SIG-M5 treated with dmso at 0.1 percent for 504 hours (cell line): ENCODE measurements at regions not wholly inside any gene's neighbourhood (a gene's known extent, or its start where the extent isn't known, plus 50 kb on each side); places are given as distances from the start of the nearest gene placed in this dataset.
"Not testable (repeated sequence)": the region's sequence is repeated elsewhere in the genome, so short reads cannot be mapped to it uniquely, and the experiment has no call there.

Experiments used
- DNase-seq: peaks from one replicate; lab custom pipeline; 2025; ENCODE audit not compliant: unreplicated experiment; lab: John Stamatoyannopoulos, UW

DNA sequence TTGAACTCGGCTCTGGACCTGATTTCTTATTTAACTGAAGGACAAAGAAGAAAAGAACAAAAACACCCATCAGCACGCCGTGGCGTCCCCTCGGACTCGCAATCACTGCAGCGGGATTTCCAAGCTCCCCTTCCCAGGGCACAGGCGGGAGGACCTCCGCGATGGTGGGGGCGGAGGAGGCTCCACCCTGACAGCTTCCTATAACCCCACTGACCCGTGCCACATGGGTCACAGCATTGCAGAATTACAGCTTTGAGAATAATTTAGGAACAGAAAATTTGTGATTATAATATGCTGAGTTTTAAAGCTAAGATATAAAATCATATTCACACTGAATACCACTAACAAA lies 129.7 kb upstream of the SEC61G start:
- no peak for DNase-seq

DNA sequence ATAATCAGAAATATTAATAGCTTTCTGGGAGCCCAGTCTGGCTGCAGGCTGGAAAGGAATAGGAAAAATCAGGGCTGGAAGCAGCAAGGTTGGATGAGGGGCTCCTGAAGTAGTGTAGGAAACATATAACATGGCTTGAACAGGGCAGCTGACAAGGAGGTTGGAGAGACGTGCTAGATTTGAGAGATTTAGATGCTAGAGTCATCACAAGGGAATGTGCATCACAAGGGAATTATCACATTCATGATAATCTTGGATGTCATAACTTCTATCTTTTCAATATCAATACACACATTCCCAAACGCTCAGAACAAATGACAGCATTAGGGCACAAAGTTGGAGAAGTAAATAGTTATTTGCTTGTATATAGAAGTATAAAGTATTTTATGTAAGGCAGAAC lies 120.9 kb upstream of the EGFR start:
- DNase-seq, result no peak

DNA sequence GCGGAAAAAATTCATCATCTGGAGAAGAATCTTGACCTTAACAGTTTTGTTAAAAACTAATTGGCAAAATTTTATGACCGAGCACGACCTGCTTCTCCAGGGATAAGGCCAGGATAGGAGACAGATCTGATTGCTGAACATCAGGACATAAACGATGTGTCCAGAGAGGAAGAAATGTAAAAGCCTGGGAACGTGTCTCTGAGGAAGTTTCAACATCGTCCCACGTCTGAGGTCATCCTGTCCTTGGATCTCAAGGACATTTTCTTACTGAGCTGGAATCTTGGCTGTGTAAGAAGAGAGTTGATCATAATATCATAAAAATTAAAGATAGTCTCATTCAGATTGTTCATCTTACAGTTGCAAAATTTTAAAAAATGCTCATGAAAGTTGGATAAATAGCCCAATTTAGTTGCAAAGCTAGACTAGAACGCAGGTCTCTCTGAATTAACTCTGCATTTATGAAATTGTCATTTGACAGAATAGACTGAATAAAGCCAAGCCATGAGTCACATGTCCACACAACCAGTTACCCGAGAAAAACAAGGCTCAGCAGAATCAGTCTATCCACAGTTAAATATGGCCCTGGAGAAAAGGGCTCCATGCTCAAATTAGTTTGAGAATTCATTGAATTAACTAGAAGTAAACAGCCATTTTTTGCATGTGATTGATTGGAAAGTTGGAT lies 120.0 kb upstream of the EGFR start:
- DNase-seq, result no peak

DNA sequence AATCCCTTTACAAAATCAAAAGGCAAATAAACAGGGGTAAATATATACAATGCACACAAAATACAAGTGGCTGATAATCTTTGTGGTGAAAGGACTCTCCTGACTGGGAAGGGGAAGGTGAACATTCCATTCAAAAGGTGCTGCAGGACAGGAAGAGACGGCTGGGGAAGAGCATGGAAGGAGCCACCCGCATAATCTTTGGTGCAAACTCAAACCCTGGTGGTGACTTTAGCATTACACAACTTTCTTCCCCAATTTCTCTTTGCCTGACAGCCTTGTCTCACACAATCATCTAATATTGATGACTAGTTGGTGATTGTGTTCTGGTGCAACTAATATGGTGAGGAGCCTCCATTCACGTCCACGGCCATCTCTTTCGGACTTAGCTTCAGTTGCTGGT lies 117.0 kb upstream of the EGFR start:
- no peak for DNase-seq

DNA sequence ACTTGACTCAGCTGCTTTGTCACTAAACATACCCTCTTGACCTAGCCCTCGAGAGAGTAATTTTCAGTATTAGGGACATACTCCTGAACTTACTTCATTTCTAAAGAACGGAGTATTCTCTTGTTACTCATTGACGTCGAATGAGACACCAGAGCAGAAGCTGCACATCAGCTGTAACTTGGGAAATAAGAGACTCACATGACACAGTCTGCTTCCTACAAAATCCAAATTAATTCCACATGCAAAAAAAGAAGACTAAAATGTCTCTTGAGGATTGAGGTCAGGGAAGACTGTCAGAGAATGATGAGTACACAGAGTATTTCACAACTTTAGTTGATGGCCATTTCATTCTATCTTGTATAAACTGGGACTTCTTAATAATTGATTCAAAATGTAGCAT lies 114.7 kb upstream of the EGFR start:
- no peak for DNase-seq

DNA sequence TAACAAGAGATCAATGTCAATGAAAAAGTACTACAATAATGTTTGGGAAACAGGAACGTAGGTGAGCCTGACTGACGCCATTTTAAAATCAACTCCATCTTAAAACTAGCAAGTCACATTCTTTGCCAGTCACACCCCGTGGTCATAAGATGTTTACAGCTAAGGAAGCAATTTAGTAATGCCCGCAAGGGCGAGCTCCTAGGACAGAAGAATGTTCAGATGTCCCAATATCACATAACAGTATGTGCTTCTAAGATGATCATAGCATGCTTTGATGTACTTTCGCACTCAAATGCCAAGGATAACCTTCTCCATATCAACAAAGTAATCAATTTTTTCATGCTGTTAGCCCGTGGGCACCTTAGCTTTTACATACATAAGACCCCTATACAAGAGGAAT lies 113.8 kb upstream of the EGFR start:
- DNase-seq, result no peak

DNA sequence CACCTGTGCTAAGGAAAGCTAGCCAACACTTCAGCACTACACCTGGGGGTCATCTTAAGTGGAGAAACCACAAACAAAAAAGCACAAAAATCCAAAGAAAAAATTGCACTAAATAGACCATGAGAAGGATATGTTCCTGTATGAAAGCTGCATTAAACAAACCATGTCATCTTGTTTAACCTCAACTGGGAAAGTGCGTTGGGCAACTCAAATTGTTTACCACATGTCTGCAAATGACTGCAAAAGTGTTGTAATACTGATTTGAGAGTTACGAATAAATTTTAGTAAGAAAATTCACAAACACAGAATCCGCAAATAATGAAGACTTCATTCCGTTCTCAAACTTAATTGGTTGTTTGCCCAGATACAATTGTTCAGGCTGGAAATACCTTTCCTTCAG lies 111.9 kb upstream of the EGFR start:
- no peak for DNase-seq

DNA sequence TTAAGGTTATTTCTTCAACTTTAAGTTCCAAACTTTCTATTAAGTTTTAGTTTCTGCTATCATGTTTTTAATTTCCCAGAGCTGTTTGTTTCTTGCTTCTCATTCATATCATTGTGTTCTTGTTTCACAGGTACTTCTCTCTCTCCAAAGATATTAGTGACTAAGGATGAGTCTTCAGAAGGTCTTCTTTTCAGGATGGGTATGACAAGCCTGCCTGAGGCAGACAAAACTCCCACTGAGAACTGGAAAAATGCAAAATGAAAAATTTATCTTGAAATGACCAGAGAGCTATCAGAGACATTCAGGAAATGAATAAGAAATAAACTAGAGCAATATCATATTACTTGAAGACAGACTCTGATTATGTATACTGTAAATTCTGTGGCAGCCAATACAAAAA lies 110.8 kb upstream of the EGFR start:
- no peak for DNase-seq

DNA sequence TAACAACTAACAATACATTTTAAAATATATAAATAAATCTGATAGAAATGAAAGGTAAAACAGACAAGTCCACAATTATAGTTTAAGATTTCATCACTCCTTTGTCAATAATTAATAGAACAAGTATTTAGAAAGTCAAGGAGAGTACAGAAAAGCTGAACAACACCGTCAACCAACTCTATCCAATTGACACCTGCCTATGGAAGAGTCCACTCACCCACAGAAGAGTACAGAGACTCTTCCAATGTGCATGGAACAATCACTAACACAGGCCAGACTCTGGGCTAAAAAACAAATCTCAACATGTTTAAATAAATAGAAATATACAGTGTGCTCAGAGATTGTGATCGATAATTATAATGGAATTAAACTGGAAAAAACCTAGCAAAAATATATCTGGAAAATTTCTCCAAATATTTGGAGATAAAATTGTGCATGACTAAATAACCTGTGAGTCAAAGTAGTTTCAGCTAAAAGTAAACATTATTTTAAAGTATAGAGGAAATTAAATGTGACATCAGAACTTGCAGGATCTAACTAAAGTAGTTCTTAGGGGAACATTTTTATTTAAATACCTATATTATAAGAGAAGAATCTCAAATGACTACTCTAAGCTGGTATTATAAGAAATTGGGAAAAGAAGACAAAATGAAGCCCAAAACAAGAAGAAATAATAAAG lies 109.9 kb upstream of the EGFR start:
- DNase-seq, result no peak

DNA sequence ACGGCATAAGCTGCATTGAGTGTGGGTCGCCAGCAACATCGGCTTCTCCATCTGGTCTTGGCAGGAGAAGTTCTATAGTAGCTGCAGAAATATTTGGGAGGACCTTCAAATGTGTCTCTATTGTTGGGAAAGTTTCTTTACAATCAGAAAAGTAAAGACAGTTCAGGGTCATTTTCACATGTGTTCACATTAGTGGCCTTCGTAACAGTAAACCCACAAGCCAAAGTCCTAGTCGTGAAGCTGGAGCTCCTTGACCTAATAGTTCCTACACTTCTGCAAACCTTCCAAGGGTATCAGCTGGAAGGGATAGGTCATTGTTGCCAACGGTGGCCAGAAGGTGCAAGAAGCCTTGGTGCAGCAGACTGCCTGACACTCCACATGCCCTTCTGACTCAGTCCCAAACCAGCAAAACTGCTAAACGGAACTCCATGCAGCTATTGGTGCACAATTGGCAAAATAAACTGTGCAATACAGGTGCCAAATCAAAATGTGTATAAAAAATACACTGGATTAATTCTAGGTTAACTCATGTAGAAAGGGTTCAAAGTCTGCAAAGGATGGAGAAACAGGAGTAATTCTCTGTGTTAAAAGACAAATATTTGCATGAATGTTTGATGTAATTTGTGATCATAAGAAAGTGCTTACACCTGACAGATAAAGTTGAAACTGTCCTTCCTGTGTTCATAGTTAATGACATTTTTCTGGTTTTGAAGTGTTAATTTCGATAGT lies 102.8 kb upstream of the EGFR start:
- DNase-seq, result no peak

DNA sequence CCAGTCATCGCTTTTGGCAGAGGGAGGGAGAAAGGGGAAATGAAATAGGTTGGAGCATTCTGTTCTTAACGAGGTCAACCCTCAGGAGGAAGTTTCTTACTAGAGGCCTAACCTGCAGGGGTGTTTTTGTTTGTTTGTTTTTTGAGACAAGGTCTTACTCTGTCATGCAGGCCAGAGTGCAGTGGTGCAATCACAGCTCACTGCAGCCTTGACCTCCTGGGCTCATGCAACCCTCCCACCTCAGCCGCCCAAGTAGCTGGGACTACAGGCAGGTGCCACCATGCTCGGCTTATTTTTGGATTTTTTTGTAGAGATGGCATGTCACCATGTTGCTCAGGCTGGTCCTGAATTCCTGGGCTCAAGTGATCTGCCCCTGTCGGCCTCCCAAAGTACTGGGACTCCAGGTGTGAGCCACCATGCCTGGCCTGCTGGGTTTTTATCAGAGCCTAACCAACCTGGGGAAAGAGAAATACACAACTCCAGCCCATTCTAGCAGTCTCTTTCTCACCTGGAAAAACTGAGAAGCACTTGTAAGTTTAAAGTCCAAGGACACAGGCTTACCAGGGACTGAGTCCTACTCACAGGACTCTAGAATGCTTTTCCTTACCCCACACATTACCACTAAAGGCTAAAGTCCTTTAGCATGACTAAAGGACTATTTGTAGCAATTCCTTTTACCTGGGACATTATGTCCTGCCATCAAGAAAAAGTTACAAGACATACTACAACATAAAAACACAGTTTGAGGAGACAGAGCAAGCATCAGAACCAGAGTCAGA lies 101.0 kb upstream of the EGFR start:
- no peak for DNase-seq

DNA sequence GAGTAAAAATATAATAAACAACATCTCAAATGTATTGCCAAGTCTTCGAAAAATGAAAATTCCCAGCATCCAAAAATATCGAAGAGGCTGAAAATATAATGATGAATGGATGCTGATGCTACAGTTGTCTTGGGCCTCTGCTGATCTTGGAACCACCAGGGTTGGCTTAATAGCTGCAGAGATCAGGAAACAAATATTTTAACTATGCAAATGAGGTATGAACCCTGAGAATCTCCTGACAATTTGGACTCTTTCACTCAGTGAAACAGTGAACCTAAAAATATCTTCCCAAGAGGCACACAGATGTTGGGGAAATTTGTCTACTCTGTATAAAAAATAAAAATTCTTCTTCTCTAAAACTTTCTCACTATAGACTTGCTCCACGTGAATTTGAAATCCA lies 97.7 kb upstream of the EGFR start:
- no peak for DNase-seq

DNA sequence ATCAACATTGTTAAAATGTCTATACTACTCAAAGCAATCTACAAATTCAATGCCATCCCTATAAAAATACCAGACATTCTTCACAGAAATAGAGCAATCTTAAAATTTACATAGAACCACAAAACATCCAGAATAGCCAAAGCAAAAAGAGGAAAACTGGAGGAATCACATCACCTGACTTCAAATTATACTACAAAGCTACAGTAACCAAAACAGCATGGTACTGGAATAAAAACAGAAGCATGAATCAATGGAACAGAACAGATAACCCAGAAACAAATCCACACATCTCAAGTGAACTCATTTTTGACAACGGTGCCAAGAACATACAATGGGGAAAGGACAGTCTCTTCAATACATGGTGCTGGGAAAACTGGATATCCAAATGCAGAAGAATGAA lies 87.3 kb upstream of the EGFR start:
- DNase-seq, result no peak

DNA sequence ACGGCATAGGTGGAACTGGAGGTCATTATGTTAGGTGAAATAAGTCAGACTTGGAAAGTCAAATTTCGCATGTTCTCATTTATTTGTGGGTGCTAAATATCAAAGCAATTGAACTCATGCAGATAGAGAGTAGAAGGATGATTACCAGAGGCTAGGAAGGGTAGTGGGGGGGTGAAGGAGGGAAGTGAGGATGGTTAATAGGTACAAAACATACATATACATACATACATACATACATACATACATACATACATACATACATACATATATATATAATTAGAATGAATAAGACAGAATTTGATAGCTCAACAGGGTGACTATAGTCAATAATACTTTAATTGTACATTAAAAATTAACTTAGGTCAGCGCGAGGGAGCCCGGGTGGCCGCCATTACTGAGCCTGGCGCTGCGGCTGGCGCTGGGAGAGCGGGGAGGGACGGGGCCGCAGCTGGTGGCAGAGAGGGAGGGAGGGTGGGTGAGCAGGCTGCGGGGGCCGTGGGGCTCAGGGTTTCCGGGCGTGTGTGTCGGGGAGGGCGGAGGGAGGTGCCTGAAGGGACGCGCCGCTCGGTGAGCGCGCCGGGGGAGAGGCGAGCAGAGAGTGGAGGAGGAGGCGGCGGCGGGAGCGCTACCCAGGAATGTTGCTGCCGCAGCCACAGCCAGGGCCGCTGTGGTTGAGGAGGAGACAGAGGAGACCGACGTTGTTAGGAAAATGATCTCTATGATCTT lies 85.8 kb upstream of the EGFR start:
- no peak for DNase-seq

DNA sequence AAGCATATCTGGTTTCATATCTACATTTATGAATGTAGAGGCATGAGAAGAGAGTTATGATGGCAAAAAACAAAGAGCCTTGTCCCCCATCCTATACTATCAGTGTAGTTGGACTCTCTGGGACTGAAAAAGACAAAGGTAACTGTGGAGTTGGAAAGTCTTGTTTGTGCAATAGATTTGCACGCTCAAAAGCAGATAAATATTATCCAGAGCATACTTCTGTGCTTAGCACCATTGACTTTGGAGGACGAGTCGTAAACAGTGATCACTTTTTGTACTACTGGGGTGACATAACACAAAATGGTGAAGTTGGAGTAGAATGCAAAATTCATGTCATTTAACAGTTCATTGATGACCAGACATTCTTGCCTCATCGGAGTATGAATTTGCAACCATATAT lies 85.2 kb upstream of the EGFR start:
- no peak for DNase-seq

DNA sequence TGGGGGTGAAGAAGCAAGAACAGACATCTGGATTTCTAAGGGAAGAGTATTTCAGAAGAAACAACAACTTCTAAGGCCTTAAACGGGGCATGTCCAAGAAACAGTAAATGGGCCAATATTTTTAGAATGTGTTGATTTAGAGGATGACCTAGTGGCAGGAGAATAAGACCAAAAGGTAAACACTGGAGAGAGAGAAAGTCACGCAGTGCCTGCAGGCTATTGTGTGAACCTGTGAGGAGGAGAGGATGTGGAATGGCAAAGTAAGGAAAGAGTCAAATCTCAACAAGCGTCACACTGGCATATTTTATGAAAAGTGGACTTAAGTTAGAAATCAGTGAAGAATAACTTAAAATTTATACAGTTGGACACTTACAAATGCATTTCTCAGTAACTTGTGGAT lies 78.1 kb upstream of the EGFR start:
- DNase-seq, result no peak

DNA sequence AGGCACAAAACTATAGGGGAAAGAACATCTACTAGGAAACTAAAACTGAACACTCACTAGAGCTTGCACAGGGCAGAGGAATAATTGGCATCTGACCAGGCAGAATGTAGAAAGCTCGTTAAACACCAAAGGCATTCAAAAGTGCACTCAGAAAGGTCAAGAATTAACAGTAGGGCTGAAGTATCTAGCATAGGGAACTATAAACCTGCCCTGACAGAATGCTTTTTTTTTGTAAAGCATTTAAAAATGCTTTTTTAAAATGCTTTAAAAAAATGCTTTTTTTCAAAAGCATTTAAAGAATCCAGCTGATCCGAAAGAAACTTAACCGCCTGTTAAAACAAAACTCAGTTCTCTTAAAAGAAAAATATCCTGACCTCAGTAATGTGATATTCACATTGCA lies 74.6 kb upstream of the EGFR start:
- DNase-seq, result no peak

DNA sequence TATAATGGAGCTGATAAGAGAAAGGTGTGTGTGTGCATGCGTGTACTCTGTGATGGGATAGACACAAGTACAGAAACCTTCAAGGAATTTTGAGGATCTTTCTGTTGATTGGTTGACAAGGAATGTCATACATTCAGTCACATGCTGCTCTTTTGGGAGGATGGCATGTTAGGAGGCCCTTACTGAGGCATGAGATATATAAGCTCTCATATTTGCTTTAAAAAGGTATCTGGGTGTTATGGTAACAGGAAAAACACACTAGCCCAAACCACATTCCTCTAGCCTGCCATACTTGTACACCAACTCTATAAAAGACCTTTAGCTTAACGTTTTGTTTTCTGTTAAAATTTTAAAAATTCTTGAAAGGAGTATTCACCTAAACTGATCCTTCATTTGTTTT lies 72.5 kb upstream of the EGFR start:
- DNase-seq, result peak; percentile 5

DNA sequence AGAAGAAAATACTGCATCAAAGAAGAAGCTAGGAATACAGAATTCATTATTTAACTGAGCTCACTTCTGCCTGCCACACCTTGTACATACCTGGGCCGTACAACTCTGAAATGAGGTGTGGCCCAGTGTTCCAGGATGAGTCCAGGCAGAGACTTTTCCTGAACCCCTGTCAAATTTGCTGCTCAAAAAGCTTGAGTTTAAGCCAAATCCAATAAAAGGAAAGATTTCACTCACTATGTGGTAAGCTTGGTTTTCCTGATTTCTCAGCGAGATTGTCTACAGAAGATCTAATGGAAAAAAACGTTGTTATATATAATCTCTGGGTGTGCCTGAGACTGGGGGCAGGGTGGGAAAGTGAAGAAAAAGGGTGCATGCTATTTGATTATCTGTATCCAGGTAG lies 72.1 kb upstream of the EGFR start:
- no peak for DNase-seq

DNA sequence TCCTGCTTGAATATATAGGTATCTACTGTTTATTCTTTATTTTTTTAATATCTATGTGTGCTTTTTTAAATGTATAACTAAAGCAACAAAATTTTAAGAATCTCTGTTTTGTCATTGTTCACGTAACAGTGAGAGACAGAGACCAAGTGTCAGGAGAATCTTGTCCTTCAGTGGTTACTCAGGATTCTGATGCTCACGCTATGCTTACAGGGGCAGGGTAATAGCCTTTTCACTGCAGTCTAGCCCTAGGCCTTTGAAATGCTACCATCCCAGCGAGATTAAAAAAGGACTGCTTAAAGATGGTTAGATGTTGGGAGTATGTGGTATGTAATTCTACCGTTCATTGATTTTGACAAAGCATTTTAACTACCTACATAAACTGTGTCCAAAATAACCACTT lies 71.6 kb upstream of the EGFR start:
- no peak for DNase-seq

DNA sequence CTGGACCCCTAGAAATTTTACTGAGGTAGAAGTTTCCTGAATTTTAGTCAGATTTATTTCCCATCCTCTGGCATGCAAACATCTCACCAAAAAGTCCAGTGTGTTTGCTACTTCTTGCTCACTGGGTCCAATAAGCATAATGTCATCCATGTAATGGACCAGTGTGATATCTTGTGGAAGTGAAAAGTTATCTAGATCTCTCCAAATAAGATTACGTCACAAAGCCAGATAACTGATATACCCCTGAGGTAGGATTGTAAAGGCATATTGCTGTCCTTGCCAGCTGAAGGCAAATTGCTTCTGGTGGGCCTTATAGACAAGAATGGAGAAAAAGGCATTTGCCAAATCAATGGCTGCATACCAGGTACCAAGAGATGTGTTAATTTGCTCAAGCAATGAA lies 69.3 kb upstream of the EGFR start:
- DNase-seq, result not testable (repeated sequence)
